ENCODE measurements at regions not wholly inside any gene's neighbourhood (a gene's known extent, or its start where the extent isn't known, plus 50 kb on each side); places are given as distances from the start of the nearest gene placed in this dataset.

DNA sequence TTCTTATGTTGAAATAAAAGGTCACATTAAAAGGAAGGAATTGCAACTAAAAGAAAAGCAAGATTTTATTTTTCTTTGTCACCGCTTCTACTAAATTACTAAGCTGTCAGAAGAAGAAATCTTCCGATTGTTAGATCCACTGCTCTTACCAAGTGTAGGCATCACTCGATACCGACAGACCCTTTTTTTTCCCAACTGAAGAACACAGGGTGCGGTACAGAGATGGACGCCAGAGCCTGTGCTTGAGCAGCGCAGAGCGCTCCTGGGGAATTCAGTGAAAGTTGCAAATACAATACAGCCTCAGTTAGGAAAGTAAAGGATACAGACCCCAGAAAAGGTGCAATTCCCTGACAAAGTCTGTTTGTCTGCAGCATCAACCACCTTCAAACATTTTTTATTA lies 94.9 kb upstream of the WDR17 start:
- in situ Hi-C loops (cut with HindIII; ENCODE audit: low pct_ligation_motif_present, low sequenced_read_pairs), result no loop called here
- TF ChIP-seq CTCF (IDR thresholded peaks at IDR 0.05; ENCODE audit: low read depth, low read length, missing control alignments), result no peak
- H3K4me3 ChIP-seq (ENCODE audit: low read depth, low read length), result no peak overlapping the region
- DNase-seq, result no peak
- H3K27ac ChIP-seq, result no peak overlapping the region
- no peaks in the 10 kb centered on the region for H3K36me3 ChIP-seq (replicated peaks)
- H3K27me3 ChIP-seq (replicated peaks), result no peaks in the 10 kb centered on the region

DNA sequence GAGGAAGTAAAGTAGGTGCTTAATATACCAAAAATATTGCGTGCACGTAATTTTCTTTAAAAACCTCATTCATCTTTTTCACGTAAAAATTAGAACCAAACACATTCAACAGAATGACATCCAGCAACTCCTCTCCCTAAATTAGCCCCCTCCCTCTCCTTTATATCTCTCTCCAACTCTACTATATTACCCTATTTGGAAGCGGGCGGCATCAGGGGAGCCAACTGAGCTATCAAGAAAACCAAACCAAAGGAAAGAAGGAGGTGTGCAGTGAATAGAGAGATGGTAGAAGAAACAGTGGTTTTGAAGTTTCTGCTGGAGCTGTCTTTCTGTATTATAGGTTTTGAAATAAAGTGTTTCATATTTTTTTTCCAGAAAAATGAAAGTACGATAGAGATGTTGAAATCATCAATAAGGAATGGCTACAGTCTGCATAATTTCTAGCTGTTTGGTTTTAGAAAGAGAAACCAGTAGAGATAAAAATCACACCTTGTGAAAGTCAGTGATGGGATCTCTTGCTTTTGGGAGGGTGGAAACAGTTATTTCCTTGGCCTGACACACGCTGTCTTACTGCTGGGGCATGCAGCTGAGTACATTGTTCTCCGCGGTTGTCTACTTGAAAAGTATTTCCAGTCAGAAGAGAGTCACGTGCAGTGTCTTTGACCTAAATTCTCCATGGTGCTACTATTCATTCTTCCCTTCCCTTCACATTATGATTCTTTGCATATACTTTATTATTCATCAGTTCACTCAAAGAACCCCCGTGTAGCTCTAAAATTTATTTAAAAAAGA lies 94.1 kb upstream of the WDR17 start:
- Histone ChIP-seq H3K27ac (no peak overlapping the region), H3K36me3 (replicated peaks) (no peaks in the 10 kb centered on the region), H3K4me3 (ENCODE audit: low read depth, low read length) (no peak overlapping the region), H3K27me3 (replicated peaks) (no peaks in the 10 kb centered on the region)
- in situ Hi-C loops (cut with HindIII; ENCODE audit: low pct_ligation_motif_present, low sequenced_read_pairs), result no loop called here
- no peak for TF ChIP-seq CTCF (IDR thresholded peaks at IDR 0.05; ENCODE audit: low read depth, low read length, missing control alignments)
- no peak for DNase-seq

- in situ Hi-C loops (cut with HindIII; ENCODE audit: low pct_ligation_motif_present, low sequenced_read_pairs), result no loop called here
- H3K27me3 ChIP-seq (replicated peaks), result no peaks in the 10 kb centered on the region
- no peak for DNase-seq
- no peaks in the 10 kb centered on the region for H3K36me3 ChIP-seq (replicated peaks)
- no peak for TF ChIP-seq CTCF (IDR thresholded peaks at IDR 0.05; ENCODE audit: low read depth, low read length, missing control alignments)
- no peak overlapping the region for H3K4me3 ChIP-seq (ENCODE audit: low read depth, low read length)
- H3K27ac ChIP-seq, result no peak overlapping the region
Measured at GRCh38 chr4:175973027-175973923, 92.4 kb upstream of the WDR17 start.

GRCh38 chr4:175983636-175984035 lies 82.0 kb upstream of the WDR17 start:
- no peak for DNase-seq
- TF ChIP-seq CTCF (IDR thresholded peaks at IDR 0.05; ENCODE audit: low read depth, low read length, missing control alignments), result no peak
- no peaks in the 10 kb centered on the region for H3K27me3 ChIP-seq (replicated peaks)
- H3K36me3 ChIP-seq (replicated peaks), result no peaks in the 10 kb centered on the region
- in situ Hi-C loops (cut with HindIII; ENCODE audit: low pct_ligation_motif_present, low sequenced_read_pairs), result no loop called here
- no peak overlapping the region for H3K4me3 ChIP-seq (ENCODE audit: low read depth, low read length)
- no peak overlapping the region for H3K27ac ChIP-seq

- H3K4me3 ChIP-seq (ENCODE audit: low read depth, low read length), result no peak overlapping the region
- in situ Hi-C loops (cut with HindIII; ENCODE audit: low pct_ligation_motif_present, low sequenced_read_pairs), result no loop called here
- TF ChIP-seq CTCF (IDR thresholded peaks at IDR 0.05; ENCODE audit: low read depth, low read length, missing control alignments), result no peak
- H3K27me3 ChIP-seq (replicated peaks), result no peaks in the 10 kb centered on the region
- H3K27ac ChIP-seq, result no peak overlapping the region
- DNase-seq, result no peak
- no peaks in the 10 kb centered on the region for H3K36me3 ChIP-seq (replicated peaks)
Measured at GRCh38 chr4:175986668-175987067, 79.0 kb upstream of the WDR17 start.
